Large intestine (tissue), 3 donors: ENCODE measurements at regions not wholly inside any gene's neighbourhood (a gene's known extent, or its start where the extent isn't known, plus 50 kb on each side); places are given as distances from the start of the nearest gene placed in this dataset.
"Not testable (repeated sequence)": the region's sequence is repeated elsewhere in the genome, so short reads cannot be mapped to it uniquely, and the experiment has no call there.

Experiments
- DNase-seq, 2 donors: peaks; one replicate each; pipeline versions ENCODE4 v3.0.0 to v3.0.0-alpha.2; 2013
- H3K27ac ChIP-seq: one replicate; pipeline ENCODE4 v1.5.1; 2013; ENCODE audit warnings: low read length
- H3K27me3 ChIP-seq: 2 replicates; pipeline ENCODE4 v1.6.1; 2013; ENCODE audit warnings: low read length; ENCODE audit not compliant: control insufficient read depth, insufficient read depth
- H3K36me3 ChIP-seq: 2 replicates; pipeline ENCODE4 v1.6.1; 2013; ENCODE audit warnings: low read length; ENCODE audit not compliant: control insufficient read depth, insufficient read depth
- H3K4me1 ChIP-seq: one replicate; pipeline ENCODE4 v1.6.1; 2013; ENCODE audit warnings: low read length; ENCODE audit not compliant: control insufficient read depth, insufficient read depth
- H3K4me3 ChIP-seq: one replicate; pipeline ENCODE4 v1.5.1; 2013; ENCODE audit warnings: low read length
- H3K9me3 ChIP-seq: one replicate; pipeline ENCODE4 v1.6.1; 2013; ENCODE audit warnings: mild to moderate bottlenecking, low read depth, low read length, moderate library complexity; ENCODE audit not compliant: control insufficient read depth
- WGBS: methylation state at CpG from one replicate; pipeline ENCODE4 v1.1.5; 2013; ENCODE audit warnings: low lambda C conversion rate; ENCODE audit not compliant: insufficient coverage; 5-methylcytosine and 5-hydroxymethylcytosine counted together

- not testable (repeated sequence) for H3K27me3 ChIP-seq, H3K4me3 ChIP-seq, H3K27ac ChIP-seq, H3K36me3 ChIP-seq, DNase-seq, H3K4me1 ChIP-seq, H3K9me3 ChIP-seq
- WGBS: no CpG with 5 or more reads among the region's 1 CpG
These were observed 1006.1 kb upstream of the MIR17HG start for GRCh38 chr13:90341348-90341747.

- not testable (repeated sequence) for H3K4me1 ChIP-seq, H3K27ac ChIP-seq, H3K27me3 ChIP-seq, H3K36me3 ChIP-seq, H3K9me3 ChIP-seq, H3K4me3 ChIP-seq, DNase-seq
- no CpG with 5 or more reads among the region's 42 CpGs for WGBS
These were observed 998.9 kb upstream of the MIR17HG start for GRCh38 chr13:90348477-90349136.

GRCh38 chr13:90352763-90353162 lies 994.7 kb upstream of the MIR17HG start:
- no peaks in the 10 kb centered on the region for H3K4me1 ChIP-seq
- no CpG with 5 or more reads among the region's 1 CpG for whole genome bisulfite sequencing
- no peak overlapping the region for H3K4me3 ChIP-seq
- H3K27ac ChIP-seq: no peak overlapping the region
- no peaks in the 10 kb centered on the region for H3K36me3 ChIP-seq
- H3K27me3 ChIP-seq: no peaks in the 10 kb centered on the region
- DNase-seq: no peak
- H3K9me3 ChIP-seq: peaks cover 5% of the 10 kb centered on the region

GRCh38 chr13:90355162-90355751 lies 992.2 kb upstream of the MIR17HG start:
- Histone ChIP-seq H3K9me3 (no peaks in the 10 kb centered on the region), H3K27ac (no peak overlapping the region), H3K4me3 (no peak overlapping the region), H3K36me3 (no peaks in the 10 kb centered on the region), H3K4me1 (no peaks in the 10 kb centered on the region), H3K27me3 (no peaks in the 10 kb centered on the region)
- no peak for DNase-seq
- 100% methylated on average over 1 of the region's 1 CpG for WGBS

DNA sequence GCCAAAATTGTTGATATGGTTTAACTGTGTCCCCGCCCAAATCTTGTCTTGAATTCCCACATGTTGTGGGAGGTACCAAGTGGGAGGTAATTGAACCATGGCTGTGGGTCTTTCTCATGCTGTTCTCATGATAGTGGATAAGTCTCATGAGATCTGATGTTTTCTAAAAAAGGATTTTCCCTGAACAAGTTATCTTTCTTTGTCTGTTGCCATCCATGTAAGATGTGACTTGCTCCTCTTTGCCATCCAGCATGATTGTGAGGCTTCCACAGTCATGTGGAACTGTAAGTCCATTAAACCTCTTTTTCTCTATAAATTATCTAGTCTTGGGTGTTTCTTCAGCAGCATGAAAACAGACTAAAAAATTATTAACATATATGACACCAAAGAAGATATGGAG lies 986.7 kb upstream of the MIR17HG start:
- Histone ChIP-seq H3K4me1 (no peaks in the 10 kb centered on the region), H3K36me3 (no peaks in the 10 kb centered on the region), H3K27me3 (no peaks in the 10 kb centered on the region), H3K27ac (no peak overlapping the region), H3K4me3 (no peak overlapping the region), H3K9me3 (no peaks in the 10 kb centered on the region)
- no CpG with 5 or more reads among the region's 1 CpG for WGBS
- DNase-seq: no peak

DNA sequence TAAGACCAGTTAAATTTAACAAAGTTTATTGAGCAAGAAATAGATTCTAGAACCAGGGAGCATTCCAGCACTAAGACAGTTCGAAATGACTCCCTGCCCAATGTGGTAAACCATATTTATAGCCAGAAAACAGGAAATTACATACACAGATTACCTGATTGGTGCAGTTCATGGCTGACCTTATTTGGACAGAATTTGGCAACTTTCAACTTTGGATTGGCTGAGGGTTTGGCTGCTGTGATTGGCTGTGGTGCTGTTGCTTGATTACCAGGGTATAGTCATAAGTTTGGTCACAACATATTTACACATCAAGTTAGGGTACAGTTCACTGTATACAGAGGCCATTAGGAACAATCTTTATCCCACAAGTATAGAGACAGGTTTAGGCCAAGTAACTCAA lies 984.8 kb upstream of the MIR17HG start:
- Histone ChIP-seq H3K4me3 (no peak overlapping the region), H3K9me3 (no peaks in the 10 kb centered on the region), H3K36me3 (no peaks in the 10 kb centered on the region), H3K27me3 (no peaks in the 10 kb centered on the region), H3K27ac (no peak overlapping the region), H3K4me1 (no peaks in the 10 kb centered on the region)
- WGBS: 80% methylated on average over 1 of the region's 1 CpG
- DNase-seq: no peak

DNA sequence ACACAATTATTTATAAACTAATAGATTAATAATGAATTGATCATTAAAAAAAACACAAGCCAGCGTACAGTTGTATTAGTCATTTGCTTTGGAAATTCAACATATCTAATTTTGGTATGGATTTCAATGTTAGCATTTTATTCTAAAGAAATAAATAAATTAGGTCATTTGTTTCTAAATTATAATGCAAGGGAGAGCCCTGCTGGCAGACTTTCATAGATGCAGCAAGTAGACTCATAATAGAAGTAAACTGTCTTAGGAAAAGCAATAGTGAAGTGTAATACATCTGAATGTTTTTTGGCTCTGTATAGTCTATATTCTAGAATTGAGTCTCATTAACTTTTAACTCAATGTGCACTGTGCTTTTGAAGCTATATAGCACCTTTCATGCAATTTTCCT lies 982.4 kb upstream of the MIR17HG start:
- no peak overlapping the region for H3K27ac ChIP-seq
- DNase-seq: no peak
- H3K4me3 ChIP-seq: no peak overlapping the region
- no peaks in the 10 kb centered on the region for H3K4me1 ChIP-seq
- H3K9me3 ChIP-seq: no peaks in the 10 kb centered on the region
- no peaks in the 10 kb centered on the region for H3K27me3 ChIP-seq
- WGBS: 100% methylated on average over 1 of the region's 1 CpG
- H3K36me3 ChIP-seq: no peaks in the 10 kb centered on the region

DNA sequence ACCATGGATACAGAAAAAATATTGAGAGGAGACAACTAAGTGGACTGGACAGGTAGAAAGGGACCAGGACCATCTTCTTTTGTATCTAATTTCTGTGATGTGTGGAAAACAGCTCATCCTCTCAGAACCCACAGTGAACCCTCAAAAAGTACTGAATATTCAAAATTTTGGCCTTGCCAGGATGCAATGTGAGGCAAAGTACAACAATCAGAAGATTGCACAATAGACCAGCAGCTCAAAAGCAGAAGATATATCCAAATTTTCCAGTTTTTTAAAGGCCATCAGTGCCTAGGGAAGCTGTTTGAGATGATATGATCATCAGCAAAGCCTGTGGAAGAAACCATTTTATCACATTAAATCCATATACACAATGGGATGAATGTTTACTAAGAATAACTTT lies 973.3 kb upstream of the MIR17HG start:
- DNase-seq: no peak
- Histone ChIP-seq H3K4me1 (no peaks in the 10 kb centered on the region), H3K9me3 (no peaks in the 10 kb centered on the region), H3K27ac (no peak overlapping the region), H3K4me3 (no peak overlapping the region), H3K27me3 (no peaks in the 10 kb centered on the region), H3K36me3 (no peaks in the 10 kb centered on the region)

DNA sequence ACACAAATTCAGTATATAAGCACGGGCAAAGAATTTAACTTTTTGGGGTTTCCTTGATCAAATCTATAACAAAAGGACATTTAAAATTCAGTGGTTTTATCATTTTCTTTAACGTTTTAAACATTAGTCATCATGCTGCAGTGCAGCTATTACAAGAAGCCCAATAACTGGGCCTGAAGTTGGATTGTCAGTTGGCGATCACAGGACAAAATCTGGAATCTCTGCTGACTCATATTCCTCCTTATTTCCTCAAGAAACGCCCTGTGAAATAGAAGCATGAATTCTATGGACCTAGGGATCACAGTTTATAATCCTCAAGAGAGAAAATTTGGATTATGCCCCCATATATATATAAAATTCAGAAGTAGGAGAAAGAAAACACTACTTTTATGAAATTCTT lies 971.6 kb upstream of the MIR17HG start:
- DNase-seq: no peak
- 94% methylated on average over 3 of the region's 4 CpGs for WGBS
- no peak overlapping the region for H3K4me3 ChIP-seq
- no peak overlapping the region for H3K27ac ChIP-seq
- no peaks in the 10 kb centered on the region for H3K36me3 ChIP-seq
- H3K27me3 ChIP-seq: no peaks in the 10 kb centered on the region
- no peaks in the 10 kb centered on the region for H3K9me3 ChIP-seq
- no peaks in the 10 kb centered on the region for H3K4me1 ChIP-seq

DNA sequence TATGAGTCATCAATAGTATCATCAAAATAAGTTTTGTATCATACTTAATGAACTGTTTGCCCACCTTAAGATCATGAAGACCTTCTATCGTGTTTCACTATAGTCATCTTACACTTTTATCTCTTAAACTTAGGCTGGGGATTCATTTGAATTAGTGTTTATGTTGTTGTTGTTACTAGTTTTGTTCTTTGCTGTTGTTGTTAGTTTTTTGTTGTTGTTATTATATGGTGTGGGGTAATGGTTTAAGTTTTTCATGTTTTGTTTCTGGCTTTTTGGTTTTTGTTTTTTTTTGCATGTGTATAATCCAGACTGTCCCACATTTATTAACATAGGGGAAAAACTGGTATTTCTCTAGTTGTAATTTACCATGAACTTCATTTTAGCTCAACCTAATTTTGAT lies 965.1 kb upstream of the MIR17HG start:
- Histone ChIP-seq H3K36me3 (no peaks in the 10 kb centered on the region), H3K27ac (no peak overlapping the region), H3K4me3 (no peak overlapping the region), H3K9me3 (no peaks in the 10 kb centered on the region), H3K27me3 (no peaks in the 10 kb centered on the region), H3K4me1 (no peaks in the 10 kb centered on the region)
- DNase-seq: no peak
- no CpG with 5 or more reads among the region's 1 CpG for WGBS

GRCh38 chr13:90385781-90386489 lies 961.6 kb upstream of the MIR17HG start:
- DNase-seq: no peak
- H3K36me3 ChIP-seq: no peaks in the 10 kb centered on the region
- H3K27ac ChIP-seq: no peak overlapping the region
- H3K27me3 ChIP-seq: no peaks in the 10 kb centered on the region
- H3K4me3 ChIP-seq: no peak overlapping the region
- H3K4me1 ChIP-seq: no peaks in the 10 kb centered on the region
- 100% methylated on average over 3 of the region's 4 CpGs for WGBS
- H3K9me3 ChIP-seq: no peaks in the 10 kb centered on the region
